OCI-LY1 (cell line): ENCODE measurements at regions not wholly inside any gene's neighbourhood (a gene's known extent, or its start where the extent isn't known, plus 50 kb on each side); places are given as distances from the start of the nearest gene placed in this dataset.
"Not testable (repeated sequence)": the region's sequence is repeated elsewhere in the genome, so short reads cannot be mapped to it uniquely, and the experiment has no call there.

ENCODE experiments used
- H2AFZ ChIP-seq: fragments of 200-600 bp; sonication (generic), shearing (Covaris generic); 2 replicates; pipeline ENCODE4 v1.6.0; 2014; ENCODE audit warnings: antibody characterized with exemption, mild to moderate bottlenecking, low read length
- H3F3A ChIP-seq: fragments of 200-600 bp; sonication (generic), shearing (Covaris generic); 2 replicates; pipeline ENCODE4 v1.6.0; 2014; ENCODE audit warnings: mild to moderate bottlenecking, antibody characterized with exemption, low read length, moderate library complexity; ENCODE audit not compliant: insufficient read depth
- H3K27ac ChIP-seq: fragments of 200-600 bp; sonication (generic); 2 replicates; pipeline ENCODE4 v1.5.1; 2014; ENCODE audit warnings: low read length, mixed run types, mild to moderate bottlenecking, low read depth; ENCODE audit not compliant: poor library complexity, severe bottlenecking
- H3K27me3 ChIP-seq: fragments of 200-600 bp; sonication (generic); 2 replicates; pipeline ENCODE4 v1.6.0; 2014; ENCODE audit warnings: antibody characterized with exemption, mild to moderate bottlenecking, low read length, moderate library complexity; ENCODE audit not compliant: insufficient read depth
- H3K36me3 ChIP-seq: fragments of 200-600 bp; sonication (generic); 2 replicates; pipeline ENCODE4 v1.6.1; 2014; ENCODE audit warnings: mild to moderate bottlenecking, antibody characterized with exemption, low read length, moderate library complexity, mixed read lengths; ENCODE audit not compliant: insufficient read depth
- H3K4me1 ChIP-seq: fragments of 200-600 bp; sonication (generic); 2 replicates; pipeline ENCODE4 v1.5.1; 2014; ENCODE audit warnings: mild to moderate bottlenecking, low read length, moderate library complexity; ENCODE audit not compliant: insufficient read depth, severe bottlenecking
- H3K4me2 ChIP-seq: fragments of 200-600 bp; sonication (generic), shearing (Covaris generic); 2 replicates; pipeline ENCODE4 v1.6.1; 2014; ENCODE audit warnings: low read length
- H3K4me3 ChIP-seq: fragments of 200-600 bp; sonication (generic); 2 replicates; pipeline ENCODE4 v1.5.1; 2014; ENCODE audit warnings: low read length, low read depth, mild to moderate bottlenecking, mixed read lengths; ENCODE audit not compliant: poor library complexity, severe bottlenecking
- H3K79me2 ChIP-seq: fragments of 200-600 bp; shearing (Covaris generic); 2 replicates; pipeline ENCODE4 v1.6.1; 2016; ENCODE audit warnings: mixed run types, low read length, mixed read lengths; ENCODE audit not compliant: insufficient read depth
- H3K9ac ChIP-seq: fragments of 200-600 bp; sonication (generic), shearing (Covaris generic); 2 replicates; pipeline ENCODE4 v1.6.1; 2014; ENCODE audit warnings: mild to moderate bottlenecking, low read length, mixed read lengths
- H3K9me2 ChIP-seq: fragments of 200-600 bp; sonication (generic), shearing (Covaris generic); 2 replicates; pipeline ENCODE4 v1.6.1; 2014; ENCODE audit warnings: low read depth, mild to moderate bottlenecking, low read length, mixed read lengths
- H3K9me3 ChIP-seq: fragments of 200-600 bp; shearing (Covaris generic); 2 replicates; pipeline ENCODE4 v1.6.1; 2014; ENCODE audit warnings: low read length, mixed read lengths
- H4K20me1 ChIP-seq: fragments of 200-600 bp; sonication (generic), shearing (Covaris generic); 2 replicates; pipeline ENCODE4 v1.6.0; 2016; ENCODE audit warnings: mild to moderate bottlenecking, low read length; ENCODE audit not compliant: insufficient read depth
- CTCF ChIP-seq: fragments of 200-600 bp; sonication (generic), shearing (Covaris generic); IDR thresholded peaks from 2 replicates; pipeline ENCODE4 v1.5.1; 2017; ENCODE audit warnings: mild to moderate bottlenecking, antibody characterized with exemption, low read length, moderate library complexity, mixed read lengths
- EZH2 ChIP-seq: fragments of 200-600 bp; sonication (generic), shearing (Covaris generic); IDR thresholded peaks from 2 replicates; pipeline ENCODE4 v1.8.0; 2017; ENCODE audit warnings: borderline replicate concordance, mixed run types, mild to moderate bottlenecking, antibody characterized with exemption, low read length, moderate library complexity, mixed read lengths

- Histone ChIP-seq H3K27ac (no peak overlapping the region), H3K27me3 (no peaks in the 10 kb centered on the region; the same call in 1 of the 2 replicates), H4K20me1 (no peaks in the 10 kb centered on the region), H3K36me3 (no peaks in the 10 kb centered on the region), H3K4me1 (no peaks in the 10 kb centered on the region), H2AFZ (no peak overlapping the region), H3K4me2 (no peak overlapping the region), H3K9ac (no peak overlapping the region), H3F3A (no peaks in the 10 kb centered on the region), H3K79me2 (no peaks in the 10 kb centered on the region), H3K9me3 (peaks cover 3% of the 10 kb centered on the region; the same call in 1 of the 2 replicates), H3K4me3 (no peak overlapping the region), H3K9me2 (no peaks in the 10 kb centered on the region)
- TF ChIP-seq CTCF (no peak), EZH2 (no peak)
Measured at GRCh38 chr13:112161521-112162301, 94.8 kb downstream of the SOX1 start.

GRCh38 chr13:112163691-112164660, 97.0 kb downstream of the SOX1 start:
- H3K36me3 ChIP-seq, H3K27ac ChIP-seq, H3K79me2 ChIP-seq, H3F3A ChIP-seq, H3K9me2 ChIP-seq, H3K4me1 ChIP-seq, H3K4me2 ChIP-seq, H4K20me1 ChIP-seq, H3K4me3 ChIP-seq, H2AFZ ChIP-seq, H3K9me3 ChIP-seq, H3K9ac ChIP-seq, H3K27me3 ChIP-seq: not testable (repeated sequence)

GRCh38 chr13:112165712-112166111, 98.8 kb downstream of the SOX1 start:
- Histone ChIP-seq H3K9ac (no peak overlapping the region), H3F3A (no peaks in the 10 kb centered on the region), H3K27me3 (no peaks in the 10 kb centered on the region), H3K4me2 (no peak overlapping the region), H4K20me1 (no peaks in the 10 kb centered on the region), H3K4me3 (no peak overlapping the region), H3K36me3 (no peaks in the 10 kb centered on the region), H3K27ac (no peak overlapping the region), H2AFZ (no peak overlapping the region), H3K79me2 (no peaks in the 10 kb centered on the region), H3K9me3 (no peaks in the 10 kb centered on the region), H3K9me2 (no peaks in the 10 kb centered on the region), H3K4me1 (no peaks in the 10 kb centered on the region)
- TF ChIP-seq CTCF, result no peak
- no peak for TF ChIP-seq EZH2
